Activated naive CD8-positive, alpha-beta T cell treated with anti-CD3 and anti-CD28 coated beads, Interleukin-2, amount 50 U/mL, for 24 hours (primary cell): ENCODE measurements at regions not wholly inside any gene's neighbourhood (a gene's known extent, or its start where the extent isn't known, plus 50 kb on each side); places are given as distances from the start of the nearest gene placed in this dataset.
"Not testable (repeated sequence)": the region's sequence is repeated elsewhere in the genome, so short reads cannot be mapped to it uniquely, and the experiment has no call there.

Experiments used
- ATAC-seq: fragments of 150-1000 bp; cut with Tn5 transposase; one replicate; pipeline ENCODE4 v1.10.0; 2021
- DNase-seq: peaks from one replicate; pipeline ENCODE4 v3.0.0; 2021
- H3K27ac Mint-ChIP-seq: one replicate; pipeline ENCODE4 v1.8.0; 2021; ENCODE audit warnings: mild to moderate bottlenecking, mixed read lengths
- H3K27me3 Mint-ChIP-seq: one replicate; pipeline ENCODE4 v1.8.0; 2021; ENCODE audit warnings: mixed read lengths
- H3K36me3 Mint-ChIP-seq: one replicate; pipeline ENCODE4 v1.8.0; 2021; ENCODE audit warnings: low read depth, mixed read lengths
- H3K4me1 Mint-ChIP-seq: one replicate; pipeline ENCODE4 v1.8.0; 2021; ENCODE audit warnings: mixed read lengths
- H3K4me3 Mint-ChIP-seq: one replicate; pipeline ENCODE4 v1.8.0; 2021; ENCODE audit warnings: mild to moderate bottlenecking, moderate library complexity, mixed read lengths
- H3K9me3 Mint-ChIP-seq: one replicate; pipeline ENCODE4 v1.8.0; 2021; ENCODE audit warnings: mixed read lengths

GRCh38 chr19:33866696-33867095 is 70.0 kb downstream of the KCTD15 start:
- Mint-ChIP-seq H3K9me3 (no peaks in the 10 kb centered on the region), H3K4me3 (no peak overlapping the region), H3K4me1 (no peaks in the 10 kb centered on the region), H3K27me3 (peaks cover 9% of the 10 kb centered on the region), H3K36me3 (no peaks in the 10 kb centered on the region), H3K27ac (no peak overlapping the region)
- no peak for ATAC-seq
- DNase-seq, result no peak

- H3K27me3 Mint-ChIP-seq, result peaks cover 11% of the 10 kb centered on the region
- H3K9me3 Mint-ChIP-seq, result no peaks in the 10 kb centered on the region
- H3K4me1 Mint-ChIP-seq, result no peaks in the 10 kb centered on the region
- H3K27ac Mint-ChIP-seq, result no peak overlapping the region
- ATAC-seq (no peak), DNase-seq (no peak)
- no peaks in the 10 kb centered on the region for H3K36me3 Mint-ChIP-seq
- no peak overlapping the region for H3K4me3 Mint-ChIP-seq
These were observed 71.5 kb downstream of the KCTD15 start for GRCh38 chr19:33868076-33868735.

- no peaks in the 10 kb centered on the region for H3K9me3 Mint-ChIP-seq
- peaks cover 16% of the 10 kb centered on the region for H3K27me3 Mint-ChIP-seq
- H3K27ac Mint-ChIP-seq, result no peak overlapping the region
- DNase-seq (no peak), ATAC-seq (no peak)
- no peak overlapping the region for H3K4me3 Mint-ChIP-seq
- H3K36me3 Mint-ChIP-seq, result no peaks in the 10 kb centered on the region
- no peaks in the 10 kb centered on the region for H3K4me1 Mint-ChIP-seq
These were observed 72.2 kb downstream of the KCTD15 start for GRCh38 chr19:33868788-33869412.

GRCh38 chr19:33870298-33870932 is 73.7 kb downstream of the KCTD15 start:
- H3K36me3 Mint-ChIP-seq, H3K4me3 Mint-ChIP-seq, H3K27ac Mint-ChIP-seq, ATAC-seq, H3K9me3 Mint-ChIP-seq, H3K4me1 Mint-ChIP-seq, DNase-seq: not testable (repeated sequence)
- peaks cover 17% of the 10 kb centered on the region for H3K27me3 Mint-ChIP-seq

GRCh38 chr19:33871605-33872004 is 74.9 kb downstream of the KCTD15 start:
- Mint-ChIP-seq H3K36me3 (no peaks in the 10 kb centered on the region), H3K4me3 (no peak overlapping the region), H3K4me1 (no peaks in the 10 kb centered on the region), H3K27ac (no peak overlapping the region), H3K27me3 (peaks cover 18% of the 10 kb centered on the region), H3K9me3 (no peaks in the 10 kb centered on the region)
- ATAC-seq, result no peak
- DNase-seq, result no peak

- Mint-ChIP-seq H3K27ac (no peak overlapping the region), H3K36me3 (no peaks in the 10 kb centered on the region), H3K9me3 (no peaks in the 10 kb centered on the region), H3K4me1 (no peaks in the 10 kb centered on the region), H3K27me3 (peaks cover 16% of the 10 kb centered on the region), H3K4me3 (no peak overlapping the region)
- ATAC-seq (no peak), DNase-seq (no peak)
These were observed 76.0 kb downstream of the KCTD15 start for GRCh38 chr19:33872445-33873320.

GRCh38 chr19:33875071-33875470 is 78.4 kb downstream of the KCTD15 start:
- no peak for DNase-seq
- Mint-ChIP-seq H3K27me3 (peaks cover 11% of the 10 kb centered on the region), H3K27ac (no peak overlapping the region), H3K36me3 (no peaks in the 10 kb centered on the region), H3K9me3 (no peaks in the 10 kb centered on the region), H3K4me1 (no peaks in the 10 kb centered on the region), H3K4me3 (no peak overlapping the region)
- no peak for ATAC-seq

GRCh38 chr19:33876192-33876591 is 79.5 kb downstream of the KCTD15 start:
- Mint-ChIP-seq H3K36me3 (no peaks in the 10 kb centered on the region), H3K4me1 (no peaks in the 10 kb centered on the region), H3K27me3 (peaks cover 9% of the 10 kb centered on the region), H3K27ac (no peak overlapping the region), H3K4me3 (no peak overlapping the region), H3K9me3 (no peaks in the 10 kb centered on the region)
- DNase-seq (no peak), ATAC-seq (no peak)

GRCh38 chr19:33878030-33878544 is 81.4 kb downstream of the KCTD15 start:
- H3K4me1 Mint-ChIP-seq, result no peaks in the 10 kb centered on the region
- no peak overlapping the region for H3K4me3 Mint-ChIP-seq
- no peaks in the 10 kb centered on the region for H3K9me3 Mint-ChIP-seq
- DNase-seq, result no peak
- ATAC-seq, result no peak
- peaks cover 10% of the 10 kb centered on the region for H3K27me3 Mint-ChIP-seq
- no peaks in the 10 kb centered on the region for H3K36me3 Mint-ChIP-seq
- H3K27ac Mint-ChIP-seq, result no peak overlapping the region

- H3K4me3 Mint-ChIP-seq, result no peak overlapping the region
- ATAC-seq (no peak), DNase-seq (no peak)
- no peak overlapping the region for H3K27ac Mint-ChIP-seq
- H3K36me3 Mint-ChIP-seq, result no peaks in the 10 kb centered on the region
- no peaks in the 10 kb centered on the region for H3K9me3 Mint-ChIP-seq
- peaks cover 5% of the 10 kb centered on the region for H3K27me3 Mint-ChIP-seq
- H3K4me1 Mint-ChIP-seq, result no peaks in the 10 kb centered on the region
These were observed 82.5 kb downstream of the KCTD15 start for GRCh38 chr19:33878910-33879810.

- no peak overlapping the region for H3K4me3 Mint-ChIP-seq
- H3K27me3 Mint-ChIP-seq, result peaks cover 10% of the 10 kb centered on the region
- H3K4me1 Mint-ChIP-seq, result peaks cover 2% of the 10 kb centered on the region
- no peak overlapping the region for H3K27ac Mint-ChIP-seq
- no peaks in the 10 kb centered on the region for H3K36me3 Mint-ChIP-seq
- ATAC-seq (no peak), DNase-seq (no peak)
- no peaks in the 10 kb centered on the region for H3K9me3 Mint-ChIP-seq
These were observed 83.3 kb downstream of the KCTD15 start for GRCh38 chr19:33879818-33880575.

- H3K9me3 Mint-ChIP-seq, result no peaks in the 10 kb centered on the region
- peaks cover 11% of the 10 kb centered on the region for H3K27me3 Mint-ChIP-seq
- no peak overlapping the region for H3K27ac Mint-ChIP-seq
- no peaks in the 10 kb centered on the region for H3K36me3 Mint-ChIP-seq
- DNase-seq (no peak), ATAC-seq (no peak)
- peaks cover 2% of the 10 kb centered on the region for H3K4me1 Mint-ChIP-seq
- H3K4me3 Mint-ChIP-seq, result no peak overlapping the region
These were observed 87.3 kb downstream of the KCTD15 start for GRCh38 chr19:33883859-33884519.

GRCh38 chr19:33885236-33885635 is 88.6 kb downstream of the KCTD15 start:
- DNase-seq (no peak), ATAC-seq (no peak)
- no peaks in the 10 kb centered on the region for H3K9me3 Mint-ChIP-seq
- H3K27me3 Mint-ChIP-seq, result peaks cover 15% of the 10 kb centered on the region
- no peak overlapping the region for H3K4me3 Mint-ChIP-seq
- no peaks in the 10 kb centered on the region for H3K36me3 Mint-ChIP-seq
- H3K4me1 Mint-ChIP-seq, result peaks cover 2% of the 10 kb centered on the region
- no peak overlapping the region for H3K27ac Mint-ChIP-seq
